H1 (cell line): ENCODE measurements at regions not wholly inside any gene's neighbourhood (a gene's known extent, or its start where the extent isn't known, plus 50 kb on each side); places are given as distances from the start of the nearest gene placed in this dataset.

ENCODE experiments used
- CTCF ChIA-PET: fragments of 300-600 bp; sonication (Branson Sonifier 250); formaldehyde crosslinking; loops from one replicate; lab custom pipeline; 2021; ENCODE audit not compliant: partially characterized antibody; lab: Charles Lee
- POLR2A ChIA-PET: fragments of 300-600 bp; sonication (Branson Sonifier 250); formaldehyde crosslinking; loops from one replicate; lab custom pipeline; 2021; ENCODE audit warnings: inconsistent platforms; ENCODE audit not compliant: partially characterized antibody; lab: Charles Lee
- DNase-seq, 2 experiments: peaks; one replicate each; pipeline versions ENCODE4 v3.0.0 to v3.0.0-alpha.2; 2010 to 2022; ENCODE audit warnings: low spot score in 2 of 2, low read depth in 1 of 2, mixed read lengths in 1 of 2
- FAIRE-seq: peaks from 2 replicates; lab custom pipeline; 2011; peaks lifted over from hg19 to GRCh38; lab: Jason Lieb, UNC
- H2AFZ ChIP-seq: 2 replicates; pipeline ENCODE4 v1.8.1; 2012; ENCODE audit warnings: low read length, inconsistent platforms
- H2AK5ac ChIP-seq: 2 replicates; pipeline ENCODE4 v1.6.1; 2013; ENCODE audit warnings: low read depth, low read length
- H2BK120ac ChIP-seq: replicated peaks from 2 replicates; pipeline ENCODE3; 2013; ENCODE audit warnings: low read depth, low read length, inconsistent platforms
- H2BK12ac ChIP-seq: 2 replicates; pipeline ENCODE4 v1.6.1; 2013; ENCODE audit warnings: low read depth, low read length
- H2BK15ac ChIP-seq: 2 replicates; pipeline ENCODE4 v1.6.1; 2013; ENCODE audit warnings: low read length
- H2BK20ac ChIP-seq: 2 replicates; pipeline ENCODE4 v1.6.1; 2013; ENCODE audit warnings: low read length
- H2BK5ac ChIP-seq: 2 replicates; pipeline ENCODE4 v1.6.1; 2013; ENCODE audit warnings: low read depth, low read length
- H3K14ac ChIP-seq: 2 replicates; pipeline ENCODE4 v1.6.1; 2013; ENCODE audit warnings: inconsistent platforms; ENCODE audit not compliant: insufficient read length
- H3K18ac ChIP-seq: 2 replicates; pipeline ENCODE4 v1.6.1; 2013; ENCODE audit warnings: low read length; ENCODE audit errors: extremely low read depth
- H3K23ac ChIP-seq: 2 replicates; pipeline ENCODE4 v1.6.1; 2013; ENCODE audit warnings: inconsistent platforms; ENCODE audit not compliant: insufficient read length
- H3K23me2 ChIP-seq: 2 replicates; pipeline ENCODE4 v1.6.1; 2013; ENCODE audit warnings: low read depth, low read length
- H3K27ac ChIP-seq: 2 replicates; pipeline ENCODE4 v1.6.1; 2011; ENCODE audit warnings: low read depth, low read length, inconsistent platforms
- H3K27me3 ChIP-seq, 4 experiments: replicated peaks in 1 of 4; 1 replicate in 1 of 4; 2 replicates in 3 of 4; pipeline versions ENCODE4 v1.6.1 to v1.8.1; 2011 to 2013; ENCODE audit warnings: low read length in 3 of 4, mild to moderate bottlenecking in 3 of 4, inconsistent platforms in 2 of 4, mixed read lengths in 2 of 4, moderate library complexity in 1 of 4; ENCODE audit not compliant: control insufficient read depth in 3 of 4, insufficient read depth in 3 of 4; ENCODE audit errors: extremely low read depth in 1 of 4
- H3K36me3 ChIP-seq, 4 experiments: 2 replicates each; pipeline versions ENCODE4 v1.6.1 to v1.8.1; 2011 to 2013; ENCODE audit warnings: mild to moderate bottlenecking in 4 of 4, low read length in 3 of 4, moderate library complexity in 2 of 4, control low read depth in 1 of 4, inconsistent platforms in 1 of 4; ENCODE audit not compliant: insufficient read depth in 4 of 4, control insufficient read depth in 2 of 4
- H3K4ac ChIP-seq: replicated peaks from 2 replicates; pipeline ENCODE3; 2013; ENCODE audit warnings: low read length, low read depth, mixed read lengths, inconsistent platforms; ENCODE audit not compliant: insufficient read length
- H3K4me1 ChIP-seq, 4 experiments: replicated peaks in 1 of 4; 1 replicate in 1 of 4; 2 replicates in 3 of 4; pipeline versions ENCODE4 v1.6.1 to v1.8.1; 2011 to 2013; ENCODE audit warnings: low read length in 3 of 4, inconsistent platforms in 2 of 4, mixed read lengths in 1 of 4; ENCODE audit not compliant: insufficient read depth in 4 of 4, control insufficient read depth in 3 of 4
- H3K4me2 ChIP-seq, 2 experiments: 2 replicates each; pipeline versions ENCODE4 v1.6.1 to v1.8.1; 2011 to 2013; ENCODE audit warnings: low read depth in 2 of 2, low read length in 2 of 2, control low read depth in 1 of 2, inconsistent platforms in 1 of 2, mild to moderate bottlenecking in 1 of 2; ENCODE audit not compliant: insufficient read depth in 1 of 2
- H3K4me3 ChIP-seq, 4 experiments: fragments of 200-600, 300-600 bp in 1 of 4; sonication (generic), shearing (Covaris generic), sonication (Bioruptor Twin) in 1 of 4; 2 replicates each; pipeline versions ENCODE4 v1.5.1 to v1.8.1; 2011 to 2016; ENCODE audit warnings: low read length in 4 of 4, low read depth in 3 of 4, control low read depth in 2 of 4, inconsistent platforms in 2 of 4, mild to moderate bottlenecking in 2 of 4, mixed read lengths in 1 of 4, moderate library complexity in 1 of 4; ENCODE audit not compliant: insufficient read depth in 2 of 4; ENCODE audit errors: extremely low read depth in 1 of 4
- H3K56ac ChIP-seq: replicated peaks from 2 replicates; pipeline ENCODE3; 2013; ENCODE audit warnings: low read depth, mild to moderate bottlenecking, mixed read lengths, low read length, inconsistent platforms; ENCODE audit not compliant: insufficient read length
- H3K79me1 ChIP-seq: 2 replicates; pipeline ENCODE4 v1.6.1; 2013; ENCODE audit warnings: low read depth, low read length, control low read depth
- H3K79me2 ChIP-seq, 2 experiments: 2 replicates each; pipeline versions ENCODE4 v1.6.1 to v1.8.1; 2012 to 2013; ENCODE audit warnings: low read length in 2 of 2, mild to moderate bottlenecking in 2 of 2, inconsistent platforms in 1 of 2; ENCODE audit not compliant: insufficient read depth in 2 of 2, control insufficient read depth in 1 of 2
- H3K9ac ChIP-seq, 4 experiments: replicated peaks in 1 of 4; 1 replicate in 1 of 4; 2 replicates in 3 of 4; pipeline versions ENCODE4 v1.6.1 to v1.8.1; 2011 to 2013; ENCODE audit warnings: low read depth in 3 of 4, low read length in 3 of 4, control low read depth in 2 of 4, mild to moderate bottlenecking in 2 of 4, moderate library complexity in 2 of 4, inconsistent platforms in 1 of 4; ENCODE audit errors: extremely low read depth in 1 of 4
- H3K9me3 ChIP-seq, 2 experiments: 2 replicates each; pipeline versions ENCODE4 v1.6.1 to v1.8.1; 2012 to 2013; ENCODE audit warnings: mild to moderate bottlenecking in 2 of 2, moderate library complexity in 2 of 2, control low read depth in 1 of 2, inconsistent platforms in 1 of 2, low read depth in 1 of 2, low read length in 1 of 2, mixed read lengths in 1 of 2; ENCODE audit not compliant: insufficient read depth in 2 of 2
- H4K20me1 ChIP-seq, 2 experiments: replicated peaks in 1 of 2; 2 replicates each; pipeline versions ENCODE3 to v1.8.1; 2011 to 2013; ENCODE audit warnings: inconsistent platforms in 2 of 2, low read length in 2 of 2, mild to moderate bottlenecking in 1 of 2; ENCODE audit not compliant: insufficient read depth in 2 of 2, control insufficient read depth in 1 of 2
- H4K5ac ChIP-seq: 2 replicates; pipeline ENCODE4 v1.6.1; 2013; ENCODE audit warnings: low read length, low read depth, mixed read lengths, inconsistent platforms; ENCODE audit not compliant: insufficient read length
- H4K8ac ChIP-seq: 2 replicates; pipeline ENCODE4 v1.8.0; 2013; ENCODE audit warnings: mild to moderate bottlenecking, moderate library complexity, low read length, inconsistent platforms; ENCODE audit not compliant: insufficient read depth; ENCODE audit errors: extremely low read depth
- H4K91ac ChIP-seq: replicated peaks from 2 replicates; pipeline ENCODE3; 2013; ENCODE audit warnings: low read length, mixed read lengths, inconsistent platforms; ENCODE audit not compliant: insufficient read length
- ATF3 ChIP-seq: IDR thresholded peaks from 2 replicates; pipeline ENCODE4 v1.6.1; 2011; ENCODE audit warnings: low read depth, mild to moderate bottlenecking, low read length; ENCODE audit not compliant: insufficient read depth
- CHD2 ChIP-seq: IDR thresholded peaks from 2 replicates; pipeline ENCODE4 v1.6.1; 2012; ENCODE audit warnings: low read length, improper control_type of control experiment
- EP300 ChIP-seq, 2 experiments: IDR thresholded peaks; 1 replicate in 1 of 2; 2 replicates in 1 of 2; pipeline ENCODE4 v1.6.1; 2011 to 2012; ENCODE audit warnings: low read depth in 2 of 2, low read length in 2 of 2, mild to moderate bottlenecking in 2 of 2, borderline replicate concordance in 1 of 2, inconsistent platforms in 1 of 2, moderate library complexity in 1 of 2
- PHF8 ChIP-seq: fragments of 200-600 bp; sonication (generic); conservative IDR thresholded peaks from 2 replicates; pipeline ENCODE4 v1.7.1; 2012; ENCODE audit warnings: low read depth, mild to moderate bottlenecking, inconsistent platforms, low read length, moderate library complexity
- POLR2A ChIP-seq, 2 experiments: IDR thresholded peaks; 1 replicate in 1 of 2; 2 replicates in 1 of 2; pipeline ENCODE4 v1.6.1; 2011; ENCODE audit warnings: low read depth in 2 of 2, low read length in 2 of 2, mild to moderate bottlenecking in 2 of 2; ENCODE audit errors: control extremely low read depth in 1 of 2
- RAD21 ChIP-seq, 2 experiments: IDR thresholded peaks in 1 of 2; conservative IDR thresholded peaks in 1 of 2; 2 replicates each; pipeline ENCODE4 v1.6.1; 2011; ENCODE audit warnings: low read depth in 2 of 2, low read length in 2 of 2, improper control_type of control experiment in 1 of 2, inconsistent platforms in 1 of 2, mild to moderate bottlenecking in 1 of 2, moderate library complexity in 1 of 2
- RFX5 ChIP-seq: IDR thresholded peaks from 2 replicates; pipeline ENCODE4 v1.6.1; 2011; ENCODE audit warnings: low read depth, low read length, improper control_type of control experiment, borderline replicate concordance
- RNF2 ChIP-seq: fragments of 200-900, 300-1000 bp; sonication (generic); IDR thresholded peaks from 2 replicates; pipeline ENCODE4 v1.7.1; 2016; ENCODE audit warnings: borderline replicate concordance, low read depth, mild to moderate bottlenecking, antibody characterized with exemption, low read length; ENCODE audit not compliant: poor library complexity, severe bottlenecking; ENCODE audit errors: missing control alignments
- SIRT6 ChIP-seq: IDR thresholded peaks from one replicate; pipeline ENCODE4 v1.7.1; 2012; ENCODE audit warnings: low read length, inconsistent platforms
- TBP ChIP-seq: IDR thresholded peaks from 2 replicates; pipeline ENCODE4 v1.6.1; 2011; ENCODE audit warnings: low read depth, low read length, improper control_type of control experiment
- USF2 ChIP-seq: IDR thresholded peaks from 2 replicates; pipeline ENCODE4 v1.6.1; 2011; ENCODE audit warnings: low read length, improper control_type of control experiment
- WGBS, 2 experiments: shearing (Covaris generic) in 1 of 2; methylation state at CpG; one replicate each; pipeline versions ENCODE4 v1.1.6 to v1.1.7; 2013 to 2015; ENCODE audit warnings: low lambda C conversion rate in 2 of 2, mixed read lengths in 2 of 2, inconsistent platforms in 1 of 2, low coverage in 1 of 2, missing lambda C conversion rate in 1 of 2; ENCODE audit not compliant: insufficient replicate concordance in 2 of 2, insufficient coverage in 1 of 2, insufficient read length in 1 of 2; ENCODE audit errors: extremely low coverage in 1 of 2, missing lambda C conversion rate in 1 of 2; 5-methylcytosine and 5-hydroxymethylcytosine counted together

- Histone ChIP-seq H3K23ac (no peak overlapping the region), H2BK5ac (peak overlapping the region; percentile 10; the same call in 1 of the 2 replicates), H2AK5ac (no peak overlapping the region; the same call in 1 of the 2 replicates), H3K79me2 (no peaks in the 10 kb centered on the region), H4K5ac (no peak overlapping the region), H3K27ac (no peak overlapping the region), H2BK12ac (no peak overlapping the region; the same call in 1 of the 2 replicates), H3K4me3 (no peak overlapping the region), H3K79me1 (no peaks in the 10 kb centered on the region), H3K14ac (no peak overlapping the region), H3K36me3 (no peaks in the 10 kb centered on the region), H3K56ac (no peak overlapping the region), H2BK15ac (no peak overlapping the region), H3K4ac (no peak overlapping the region), H3K23me2 (no peaks in the 10 kb centered on the region), H3K9ac (no peak overlapping the region), H4K91ac (no peak overlapping the region), H4K8ac (no peak overlapping the region), H2BK20ac (no peak overlapping the region; the same call in 1 of the 2 replicates), H2AFZ (no peak overlapping the region), H3K18ac (no peak overlapping the region), H4K20me1 (no peaks in the 10 kb centered on the region), H3K4me2 (peak overlapping the region in 1 of 2 experiments; percentile 14; a peak in 2 of 4 replicates), H3K27me3 (no peaks in the 10 kb centered on the region), H2BK120ac (no peak overlapping the region), H3K4me1 (peaks cover 0 to 15% (median 8%) of the 10 kb centered on the region in 4 experiments; a peak in 3 of 7 replicates), H3K9me3 (no peaks in the 10 kb centered on the region; a peak in 1 of 4 replicates)
- FAIRE-seq, result no peak
- DNase-seq, result no peak
- 77% methylated on average over 7 of the region's 7 CpGs; no CpG with 5 or more reads in 1 of the 2 experiments for WGBS, 2 experiments
- ChIA-PET POLR2A (interaction anchor here (1.7 kb wide), 1 partner anchor 14 kb away, joined by 5 read pairs; no protein-coding TSS in a partner anchor), CTCF (interaction anchor here (0.8 to 1.7 kb wide), 5 partner anchors 17 to 322 kb away, joined by 3 to 8 read pairs (median 5); no protein-coding TSS in a partner anchor)
- TF ChIP-seq RFX5 (no peak), PHF8 (no peak), CHD2 (no peak), SIRT6 (no peak), EP300 (IDR thresholded peaks at IDR 0.05; ENCODE audit: borderline replicate concordance in 1 of 2, low read depth in 2 of 2, low read length in 2 of 2) (no peak), ATF3 (no peak), POLR2A (IDR thresholded peaks at IDR 0.05; ENCODE audit: control extremely low read depth in 1 of 2, low read depth in 2 of 2, low read length in 2 of 2) (no peak), RNF2 (no peak), RAD21 (IDR thresholded peaks at IDR 0.05 in 1 of 2, conservative IDR thresholded peaks at IDR 0.05 in 1 of 2; ENCODE audit: low read depth in 2 of 2, low read length in 2 of 2) (no peak), USF2 (no peak), TBP (no peak)
Observed at GRCh38 chr5:167725741-167726140, 565.7 kb upstream of the WWC1 start.
